ENCODE measurements at regions not wholly inside any gene's neighbourhood (a gene's known extent, or its start where the extent isn't known, plus 50 kb on each side); places are given as distances from the start of the nearest gene placed in this dataset.

GRCh38 chr14:85316701-85317410 lies 213.1 kb upstream of the FLRT2 start:
- TF ChIP-seq EZH2 (IDR thresholded peaks at IDR 0.05; ENCODE audit: borderline replicate concordance) = no peak
- TF ChIP-seq CTCF (IDR thresholded peaks at IDR 0.05; ENCODE audit: poor library complexity) = no peak
- TF ChIP-seq EZH2phosphoT487 (IDR thresholded peaks at IDR 0.05; ENCODE audit: low read depth, severe bottlenecking, unreplicated experiment) = no peak
